Common myeloid progenitor, CD34-positive (primary cell): ENCODE measurements at regions not wholly inside any gene's neighbourhood (a gene's known extent, or its start where the extent isn't known, plus 50 kb on each side); places are given as distances from the start of the nearest gene placed in this dataset.

Source experiments
- CTCF ChIA-PET: fragments of 350-600 bp; sonication (Branson Sonifier 250); formaldehyde crosslinking; loops from one replicate; lab custom pipeline; 2021; ENCODE audit warnings: antibody characterized with exemption; lab: Charles Lee
- POLR2A ChIA-PET: fragments of 350-600 bp; sonication (Branson Sonifier 250); formaldehyde crosslinking; loops from one replicate; lab custom pipeline; 2021; ENCODE audit warnings: antibody characterized with exemption; lab: Charles Lee
- DNase-seq, 3 donors: peaks; one replicate each; pipeline versions ENCODE4 v3.0.0 to v3.0.0-alpha.2; 2013
- H3K27ac ChIP-seq, 2 experiments: 1 replicate in 1 of 2; 2 replicates in 1 of 2; pipeline ENCODE4 v1.7.0; 2013; ENCODE audit warnings: inconsistent platforms in 2 of 2, low read length in 2 of 2, mild to moderate bottlenecking in 2 of 2, low read depth in 1 of 2, moderate library complexity in 1 of 2; ENCODE audit not compliant: severe bottlenecking in 2 of 2, insufficient read depth in 1 of 2, poor library complexity in 1 of 2
- H3K27me3 ChIP-seq, 5 experiments: replicated peaks in 2 of 5; 1 replicate in 3 of 5; 2 replicates in 2 of 5; pipeline versions ENCODE4 v1.6.1 to v1.7.0; 2013; ENCODE audit warnings: low read length in 4 of 5, mild to moderate bottlenecking in 2 of 5, moderate library complexity in 2 of 5, inconsistent platforms in 1 of 5; ENCODE audit not compliant: insufficient read depth in 5 of 5, control insufficient read depth in 4 of 5
- H3K36me3 ChIP-seq, 4 experiments: 1 replicate in 2 of 4; 2 replicates in 2 of 4; pipeline versions ENCODE4 v1.6.1 to v1.7.0; 2013; ENCODE audit warnings: low read length in 3 of 4, control low read depth in 1 of 4, mild to moderate bottlenecking in 1 of 4; ENCODE audit not compliant: control insufficient read depth in 4 of 4, insufficient read depth in 4 of 4
- H3K4me1 ChIP-seq, 4 experiments: 1 replicate in 3 of 4; 2 replicates in 1 of 4; pipeline versions ENCODE4 v1.6.1 to v1.7.1; 2013; ENCODE audit warnings: low read length in 3 of 4, mild to moderate bottlenecking in 3 of 4, control low read depth in 1 of 4, inconsistent platforms in 1 of 4, moderate library complexity in 1 of 4; ENCODE audit not compliant: control insufficient read depth in 4 of 4, insufficient read depth in 4 of 4; ENCODE audit errors: control extremely low read depth in 1 of 4
- H3K4me3 ChIP-seq, 7 experiments: 1 replicate in 4 of 7; 2 replicates in 3 of 7; pipeline versions ENCODE4 v1.5.1 to v1.7.0; 2013; ENCODE audit warnings: mild to moderate bottlenecking in 7 of 7, low read length in 6 of 7, moderate library complexity in 6 of 7, inconsistent platforms in 2 of 7, low read depth in 2 of 7, control low read depth in 1 of 7; ENCODE audit not compliant: insufficient read depth in 4 of 7, control insufficient read depth in 1 of 7; ENCODE audit errors: extremely low read depth in 1 of 7
- H3K9me3 ChIP-seq, 5 experiments: 1 replicate in 4 of 5; 2 replicates in 1 of 5; pipeline versions ENCODE4 v1.6.1 to v1.7.1; 2013; ENCODE audit warnings: low read length in 4 of 5, mild to moderate bottlenecking in 2 of 5, inconsistent platforms in 1 of 5, low read depth in 1 of 5, moderate library complexity in 1 of 5; ENCODE audit not compliant: control insufficient read depth in 4 of 5, insufficient read depth in 2 of 5; ENCODE audit errors: control extremely low read depth in 1 of 5
- WGBS: methylation state at CpG from one replicate; pipeline ENCODE4 v1.1.5; 2013; ENCODE audit not compliant: insufficient coverage; 5-methylcytosine and 5-hydroxymethylcytosine counted together

GRCh38 chr12:104814944-104815343 is 143.1 kb downstream of the SLC41A2 start:
- no CpG with 5 or more reads among the region's 3 CpGs for WGBS
- no peaks in the 10 kb centered on the region for H3K36me3 ChIP-seq
- no peak overlapping the region for H3K4me3 ChIP-seq
- peaks cover 0 to 5% (median 2%) of the 10 kb centered on the region in 5 experiments for H3K9me3 ChIP-seq
- ChIA-PET POLR2A (no interaction called here), CTCF (interaction anchor here (1.3 kb wide), 1 partner anchor 11 kb away, joined by 5 read pairs; no protein-coding TSS in a partner anchor)
- no peak overlapping the region for H3K27ac ChIP-seq
- H3K27me3 ChIP-seq: no peaks in the 10 kb centered on the region
- no peak for DNase-seq
- peaks cover 0 to 3% (median under 1%) of the 10 kb centered on the region in 4 experiments for H3K4me1 ChIP-seq
